RCC 7860 (cell line): ENCODE measurements at regions not wholly inside any gene's neighbourhood (a gene's known extent, or its start where the extent isn't known, plus 50 kb on each side); places are given as distances from the start of the nearest gene placed in this dataset.

Experiments used
- DNase-seq: peaks from one replicate; pipeline ENCODE4 v3.0.0-alpha.2; 2015; ENCODE audit warnings: low spot score
- FAIRE-seq: peaks from 2 replicates; lab custom pipeline; 2012; peaks lifted over from hg19 to GRCh38; lab: Jason Lieb, UNC

DNA sequence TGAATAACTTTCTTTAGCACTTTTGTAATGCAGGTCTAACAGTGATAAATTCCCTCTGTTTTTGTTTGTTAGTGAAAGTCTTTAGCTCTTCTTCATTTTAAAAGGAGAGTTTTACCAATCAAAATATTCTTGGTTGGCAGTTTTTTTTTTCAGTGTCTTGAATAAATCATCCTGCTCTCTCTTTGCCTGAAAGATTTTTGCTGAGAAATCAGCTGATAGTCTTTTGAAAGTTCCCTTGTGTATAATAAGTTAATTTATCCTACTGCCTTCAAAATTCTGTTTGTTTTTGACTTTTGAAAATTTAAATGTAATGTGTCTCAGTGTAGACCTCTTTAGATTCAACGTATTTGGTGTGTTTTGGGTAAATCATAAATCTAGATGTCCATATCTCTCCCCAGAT, 205.7 kb upstream of the NXPH2 start:
- FAIRE-seq: no peak
- DNase-seq: no peak

DNA sequence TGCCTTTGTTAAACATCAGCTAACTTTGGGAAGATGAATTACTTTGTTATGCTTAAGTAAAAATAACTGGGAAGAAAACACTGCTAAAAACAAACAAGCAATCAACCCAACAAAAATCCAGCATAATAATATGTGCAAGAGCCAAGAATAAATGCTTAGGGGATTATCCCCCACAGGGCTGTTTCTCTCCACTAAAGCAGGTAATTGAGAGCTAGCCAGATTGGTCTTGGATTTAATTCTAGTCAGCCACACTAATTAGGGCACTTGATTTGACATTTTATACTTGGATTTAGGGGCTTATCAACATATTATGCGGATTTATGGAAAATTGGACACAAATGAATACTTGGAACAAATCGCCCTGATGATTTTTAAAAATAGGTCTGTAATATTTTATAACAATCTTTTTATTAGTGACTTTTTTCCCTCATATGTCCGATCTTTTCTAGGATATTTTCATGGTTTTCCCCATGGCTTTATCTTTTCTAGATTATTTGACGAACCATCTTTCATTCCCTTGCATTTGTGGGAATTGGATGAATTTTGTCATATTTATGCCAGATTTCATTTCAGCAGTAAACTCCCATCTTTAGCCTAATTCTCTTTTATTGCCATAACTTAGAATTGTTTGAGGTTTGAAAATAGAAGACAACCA, 199.1 kb upstream of the NXPH2 start:
- FAIRE-seq: no peak
- DNase-seq: no peak

DNA sequence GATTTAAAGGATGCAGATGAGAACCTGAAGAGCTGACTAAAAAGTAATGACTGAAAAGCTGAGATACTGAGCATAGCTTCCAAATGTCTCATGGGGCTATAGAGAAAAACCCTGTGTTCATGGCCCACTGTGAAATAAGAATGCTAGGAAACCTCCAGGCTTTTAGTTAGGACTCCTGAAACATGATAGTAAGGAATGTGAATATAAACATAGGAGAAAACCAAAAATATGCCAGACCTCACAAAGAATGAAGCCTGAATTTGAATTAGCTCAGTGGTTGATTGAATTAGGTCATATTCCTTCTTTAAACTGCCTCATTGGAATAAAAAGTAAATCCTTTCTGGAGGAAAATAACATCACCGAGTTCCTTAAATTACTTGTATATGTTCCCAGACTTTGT, 194.5 kb upstream of the NXPH2 start:
- DNase-seq: no peak
- no peak for FAIRE-seq

DNA sequence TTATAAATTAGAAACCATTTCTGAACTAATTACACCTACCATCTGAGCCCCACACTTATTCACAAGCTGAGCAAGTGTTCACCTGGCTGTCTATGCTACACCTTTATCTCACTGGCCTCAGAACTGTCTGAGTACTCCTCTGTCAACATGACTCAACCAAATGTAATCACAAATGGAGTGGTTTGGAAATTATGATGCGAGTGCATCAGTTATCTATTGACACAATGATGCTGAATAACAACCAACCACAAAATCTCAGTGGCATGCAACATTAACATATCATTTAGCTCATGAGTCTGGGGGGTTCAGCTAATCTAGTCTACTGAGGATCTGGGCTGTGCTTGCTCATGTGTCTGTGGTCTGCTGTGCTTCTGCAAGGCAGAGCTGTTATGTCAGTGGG, 184.2 kb upstream of the NXPH2 start:
- DNase-seq (peak; percentile 20), FAIRE-seq (no peak)

DNA sequence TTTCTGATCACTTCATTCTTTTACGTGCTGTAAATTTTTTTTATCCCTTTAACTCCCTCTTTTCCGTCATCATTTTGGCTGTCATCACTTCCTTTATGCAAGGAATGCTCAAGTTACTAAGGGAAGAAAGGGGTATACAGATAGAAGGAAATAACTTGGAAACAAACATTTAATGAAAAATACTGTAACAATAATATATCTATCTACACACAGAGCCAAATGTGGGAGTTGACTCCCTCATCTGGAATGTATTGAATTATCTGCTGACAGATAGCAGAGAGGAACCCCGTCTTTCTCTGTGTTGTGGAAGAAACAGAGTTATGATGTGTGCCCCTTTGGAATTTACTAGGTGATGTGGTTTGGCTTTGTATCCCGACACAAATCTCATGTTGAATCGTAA, 182.5 kb upstream of the NXPH2 start:
- FAIRE-seq (no peak), DNase-seq (no peak)

DNA sequence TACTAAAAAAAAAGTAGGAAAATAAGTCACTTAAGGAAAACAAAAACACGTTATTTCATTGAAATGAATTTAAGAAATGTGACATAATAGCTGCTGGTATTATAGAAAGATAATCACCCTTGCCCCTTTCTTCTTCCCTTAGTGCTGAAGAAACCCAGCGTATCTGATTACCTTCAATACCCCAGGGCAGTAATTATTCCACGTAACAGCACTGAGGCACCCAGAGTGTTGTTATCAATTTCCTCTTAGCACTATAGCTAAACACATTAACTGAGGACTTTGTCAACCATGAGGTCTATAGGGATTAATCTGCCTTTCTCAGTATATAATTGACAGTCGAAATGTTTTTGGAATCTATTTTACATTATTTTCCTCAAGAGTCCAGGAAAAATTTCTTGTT, 180.0 kb upstream of the NXPH2 start:
- FAIRE-seq (no peak), DNase-seq (no peak)

DNA sequence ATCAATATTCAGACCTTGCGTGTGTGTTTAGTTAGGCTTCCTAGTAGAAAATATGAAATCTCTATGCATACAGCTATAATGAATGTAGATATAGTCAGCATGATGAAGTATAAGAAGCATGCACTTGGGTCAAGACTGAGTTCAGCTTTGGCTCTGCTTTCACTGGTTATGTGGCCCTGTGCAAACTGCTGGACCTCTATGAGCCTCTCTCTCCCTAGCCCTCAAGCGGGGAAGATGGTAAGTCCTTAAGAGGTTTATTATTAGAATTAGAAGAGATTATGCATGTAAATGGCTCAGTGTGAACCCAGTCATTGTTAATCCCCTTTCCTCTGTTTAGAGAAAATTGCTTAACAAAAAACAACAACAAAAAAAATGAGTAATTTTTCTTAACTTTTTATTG, 178.8 kb upstream of the NXPH2 start:
- FAIRE-seq: no peak
- no peak for DNase-seq

DNA sequence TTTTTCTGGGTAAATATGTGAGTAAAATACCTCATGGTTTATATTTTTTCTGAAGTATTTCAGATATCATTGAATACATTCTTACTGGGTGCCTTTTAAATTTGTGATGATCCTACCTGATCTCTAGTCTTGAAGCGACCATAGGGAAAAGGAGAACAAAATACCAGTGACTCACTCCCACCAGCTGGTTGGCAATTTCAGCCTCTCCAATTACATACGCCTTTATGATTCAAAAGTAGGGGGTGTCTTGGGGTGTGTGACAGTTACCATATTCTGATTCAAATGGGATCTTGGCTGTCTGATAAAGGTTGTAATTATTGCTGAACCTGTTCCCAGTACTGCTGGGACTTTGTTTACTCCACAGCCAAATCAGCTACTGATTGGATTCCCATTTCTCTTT, 175.9 kb upstream of the NXPH2 start:
- no peak for FAIRE-seq
- no peak for DNase-seq

DNA sequence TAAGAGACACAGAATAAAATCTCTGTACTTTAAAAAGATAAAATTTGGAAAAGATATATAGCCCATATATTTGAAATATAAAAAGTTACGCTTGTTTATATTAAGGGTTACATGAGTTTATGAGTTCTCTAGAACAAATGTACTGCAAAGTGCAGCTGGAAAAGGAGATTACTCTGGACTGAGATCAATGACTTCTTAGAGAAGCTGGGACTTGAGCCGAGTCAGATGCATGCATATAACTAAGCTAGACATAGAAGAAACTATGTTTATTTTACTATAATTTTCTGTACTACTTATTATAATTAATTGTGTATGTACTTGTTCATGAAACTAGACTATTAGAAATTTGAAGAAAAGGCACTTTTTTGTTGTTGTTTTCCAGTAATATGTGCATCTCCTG, 170.3 kb upstream of the NXPH2 start:
- no peak for DNase-seq
- no peak for FAIRE-seq

DNA sequence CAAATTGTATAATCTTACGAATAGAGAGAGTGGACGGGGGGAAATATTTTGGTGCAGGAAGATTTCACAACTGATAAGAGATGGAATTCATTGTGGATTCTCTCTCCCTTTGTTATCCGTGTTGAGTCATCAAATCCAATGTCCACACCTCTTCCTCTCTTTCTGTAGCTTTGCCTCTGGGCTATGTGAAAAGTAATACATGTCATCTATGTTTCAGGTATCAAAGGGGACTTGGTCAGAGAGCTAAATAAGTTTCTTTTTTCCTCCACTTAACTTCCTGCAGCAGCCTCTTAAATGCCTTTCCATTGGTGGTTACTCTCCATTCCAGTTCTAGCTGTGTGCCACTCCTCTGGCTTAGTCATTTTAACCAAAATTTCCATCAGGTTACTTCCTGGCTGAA, 169.3 kb upstream of the NXPH2 start:
- peak; percentile 82 for FAIRE-seq
- DNase-seq: peak; percentile 69

DNA sequence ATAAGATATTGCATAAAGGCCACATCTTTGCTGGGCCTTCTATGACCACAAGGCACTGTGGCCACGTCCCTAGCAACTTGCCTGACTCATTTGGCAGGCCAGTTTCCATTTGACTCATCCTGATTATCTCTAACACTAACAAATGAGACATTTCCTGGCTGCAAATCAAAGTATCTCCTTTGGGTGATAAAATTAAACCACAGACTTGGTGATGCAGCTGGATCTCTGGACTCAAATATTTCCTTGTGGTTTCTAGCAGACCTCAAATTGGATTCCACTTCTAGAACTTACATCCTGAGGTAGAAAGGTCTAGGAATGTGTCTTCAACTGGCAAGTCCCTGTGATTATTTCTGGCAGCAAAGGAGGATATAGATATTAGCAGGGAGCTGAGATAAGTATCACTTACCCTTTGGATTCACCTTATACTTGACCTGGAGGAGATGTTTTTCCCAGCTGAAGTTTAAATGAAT, 167.9 kb upstream of the NXPH2 start:
- FAIRE-seq (peak; percentile 100), DNase-seq (peak; percentile 99)

DNA sequence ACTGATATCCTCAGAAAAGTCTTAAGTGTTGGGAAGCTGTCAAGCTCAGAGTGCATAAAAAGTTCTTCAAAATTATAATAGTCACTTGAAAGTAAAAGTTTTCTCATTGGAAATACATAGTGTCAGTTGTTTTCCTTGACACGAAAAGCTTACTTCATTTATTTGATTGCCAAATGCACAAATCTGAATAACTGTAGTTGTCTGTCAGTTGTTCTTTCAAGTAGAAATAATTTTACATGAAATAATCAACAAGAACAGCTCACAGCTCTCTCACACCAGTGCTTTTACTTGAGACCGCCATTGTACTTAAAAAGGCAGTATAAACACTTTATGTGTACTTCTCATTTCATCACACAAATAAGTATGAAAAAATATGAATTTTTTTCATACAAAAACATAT, 163.3 kb upstream of the NXPH2 start:
- no peak for FAIRE-seq
- no peak for DNase-seq

DNA sequence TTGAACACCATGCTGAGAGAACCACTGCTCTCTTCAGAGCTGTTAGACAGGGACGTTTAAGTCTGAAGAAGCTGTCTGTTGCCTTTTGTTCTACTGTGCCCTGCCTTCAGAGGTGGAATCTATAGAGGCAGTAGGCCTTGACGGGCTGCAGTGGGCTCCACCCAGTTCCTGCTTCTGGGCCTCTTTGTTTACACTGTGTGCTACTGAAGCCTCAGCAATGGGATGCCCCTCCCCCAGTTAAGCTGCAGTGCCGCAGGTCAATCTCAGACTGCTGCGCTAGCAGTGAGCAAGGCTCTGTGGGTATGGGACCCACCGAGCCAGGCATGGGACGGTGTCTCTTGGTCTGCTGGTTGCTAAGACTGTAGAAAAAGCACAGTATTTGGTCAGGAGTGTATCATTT, 162.3 kb upstream of the NXPH2 start:
- FAIRE-seq: no peak
- no peak for DNase-seq

DNA sequence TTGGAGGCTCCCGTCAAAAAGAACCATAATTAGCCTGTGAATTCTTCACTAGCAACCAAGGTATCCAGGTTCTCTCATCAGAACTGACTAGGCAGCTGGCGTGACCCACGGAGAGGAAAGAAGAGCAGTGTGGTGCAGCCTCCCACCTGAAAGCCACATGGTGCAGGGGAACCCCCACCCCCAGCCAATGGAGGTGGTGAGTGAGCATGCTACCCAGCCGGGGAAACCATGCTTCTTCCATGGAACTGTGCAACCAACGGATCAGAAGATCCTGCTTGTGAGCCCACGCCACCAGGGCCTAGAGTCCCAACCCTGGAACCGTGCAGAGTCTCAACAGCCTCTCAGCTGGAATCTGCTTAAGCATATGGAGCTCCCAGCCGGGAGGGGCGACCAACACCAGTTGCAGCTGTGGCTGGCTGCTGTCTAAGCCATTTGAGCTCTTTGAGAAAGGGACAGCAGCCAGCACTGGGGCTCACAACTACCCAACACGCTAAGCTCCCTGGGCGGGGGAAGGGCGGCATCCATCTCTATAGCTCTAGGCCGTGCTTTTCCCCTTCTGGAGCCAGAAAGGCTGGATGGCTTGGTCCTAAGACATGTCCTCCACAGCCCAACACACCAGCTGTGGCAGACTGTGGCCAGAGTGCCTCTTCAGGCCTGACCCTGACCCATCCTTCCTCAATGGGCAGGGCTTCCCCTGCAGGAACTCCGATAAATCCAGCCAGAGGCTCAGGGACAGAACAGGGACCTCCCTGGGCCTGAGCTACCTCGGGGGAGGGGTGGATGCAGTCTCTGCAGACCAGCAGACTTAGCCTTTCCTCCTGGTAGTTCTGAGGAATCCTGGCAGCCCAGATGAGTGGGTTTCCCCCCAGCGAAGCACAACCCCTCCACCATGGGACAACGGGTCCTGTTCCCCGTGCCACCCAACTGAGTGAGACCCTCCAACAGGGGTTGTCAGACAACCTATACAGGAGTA, 151.4 kb upstream of the NXPH2 start:
- no peak for FAIRE-seq

DNA sequence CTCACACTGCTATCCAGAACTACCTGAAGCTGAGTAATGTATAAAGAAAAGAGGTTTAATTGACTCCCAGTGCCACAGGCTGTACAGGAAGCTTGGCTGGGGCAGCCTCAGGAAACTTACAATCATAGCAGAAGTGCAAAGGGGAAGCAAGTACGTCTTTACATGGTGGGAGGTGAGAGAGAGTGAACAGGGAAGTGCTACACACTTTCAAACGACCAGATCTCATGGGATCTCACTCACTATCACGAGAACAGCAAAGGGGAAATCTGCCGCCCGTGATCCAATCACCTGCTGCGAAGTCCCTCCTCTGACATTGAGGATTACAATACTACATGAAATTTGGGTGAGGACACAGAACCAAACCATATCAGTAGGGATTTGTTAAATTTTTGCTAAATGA, 150.4 kb upstream of the NXPH2 start:
- FAIRE-seq: no peak
- no peak for DNase-seq

More for the DNA sequence above, 151.4 kb upstream of the NXPH2 start:
- DNase-seq: no peak

DNA sequence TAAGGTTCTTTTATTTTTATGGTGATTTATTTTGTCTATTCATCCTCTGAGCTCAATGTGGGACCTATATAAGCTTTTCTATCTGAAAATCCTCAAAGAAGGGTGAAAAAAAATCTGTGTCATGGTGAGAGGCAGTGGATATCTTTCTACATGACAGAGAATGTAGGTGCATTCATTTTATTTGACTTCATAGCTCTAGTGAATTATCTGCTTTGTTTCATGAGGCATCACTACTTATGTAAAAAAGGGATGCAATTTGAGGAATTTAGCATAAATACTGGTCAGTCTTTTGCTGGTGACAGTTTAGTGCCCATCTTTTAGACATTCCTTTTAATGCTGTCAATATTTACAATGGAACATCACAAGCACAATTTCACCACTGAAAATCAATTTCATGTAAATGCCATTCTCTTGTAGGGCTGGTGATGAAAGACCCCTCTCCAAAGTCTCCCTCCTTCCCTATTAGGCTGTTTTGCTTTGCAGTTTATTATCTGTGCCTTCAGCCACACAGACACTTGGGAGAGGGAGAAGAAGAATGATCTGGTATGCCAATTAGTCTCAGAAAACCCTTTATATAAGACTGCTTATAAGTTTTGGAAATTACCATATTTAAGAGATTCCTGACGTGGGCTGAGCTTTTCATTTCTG, 148.3 kb upstream of the NXPH2 start:
- FAIRE-seq (no peak), DNase-seq (no peak)

DNA sequence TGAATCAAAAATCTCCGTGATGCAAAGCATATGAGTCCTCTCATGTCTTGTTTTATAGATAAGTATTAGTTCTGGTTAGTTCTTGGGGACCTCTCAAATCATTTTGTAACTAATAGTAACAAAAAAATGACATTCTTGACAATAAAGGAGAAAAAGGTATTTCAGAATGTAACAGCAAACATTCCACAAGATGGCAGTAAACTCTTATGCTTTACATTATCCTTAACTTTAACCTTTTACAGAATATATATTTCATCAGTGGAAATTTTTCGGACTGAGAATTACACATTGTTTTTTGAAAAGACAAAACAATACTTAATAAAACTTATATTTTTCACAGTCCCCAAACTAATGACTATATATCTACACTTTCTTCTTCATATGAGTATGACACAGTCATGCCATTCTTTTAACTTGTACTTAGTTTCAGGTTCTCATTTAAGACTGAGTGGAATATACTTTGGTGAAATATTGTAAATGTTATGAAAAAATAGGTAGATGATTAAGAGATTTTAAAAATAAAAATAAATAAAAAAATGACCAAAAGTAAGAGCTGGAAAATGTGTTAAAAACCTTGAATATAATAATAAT, 142.9 kb upstream of the NXPH2 start:
- peak; percentile 45 for DNase-seq
- FAIRE-seq: peak; percentile 87

DNA sequence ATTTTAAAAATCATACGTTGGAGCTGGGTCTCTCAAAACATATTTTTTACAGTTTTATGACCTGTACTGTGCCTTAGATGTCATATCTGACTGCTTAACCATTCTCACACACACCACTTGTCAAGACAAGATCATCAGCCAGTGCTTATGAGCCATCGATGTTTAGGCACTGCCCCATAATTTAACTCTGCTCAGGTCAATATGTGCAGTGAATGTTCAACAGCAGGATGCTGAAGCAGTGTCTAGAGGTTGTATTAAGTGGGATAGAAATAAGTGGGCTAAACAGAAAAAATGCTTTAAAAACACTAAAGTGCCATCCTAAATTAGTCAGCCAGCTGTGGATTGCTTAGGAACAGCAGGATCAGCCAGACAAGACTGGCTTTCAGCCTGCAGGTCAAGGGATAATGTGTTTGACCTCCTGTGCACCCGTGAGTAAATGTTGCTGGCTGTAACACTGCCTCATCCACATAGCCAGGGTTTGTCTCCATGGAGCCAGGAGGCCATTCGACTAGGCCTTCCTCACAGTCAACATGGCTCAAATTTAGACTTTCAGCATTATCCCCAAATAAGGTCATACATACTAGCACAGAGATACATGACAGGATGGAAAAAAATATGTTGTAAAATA, 139.0 kb upstream of the NXPH2 start:
- DNase-seq: no peak
- no peak for FAIRE-seq

DNA sequence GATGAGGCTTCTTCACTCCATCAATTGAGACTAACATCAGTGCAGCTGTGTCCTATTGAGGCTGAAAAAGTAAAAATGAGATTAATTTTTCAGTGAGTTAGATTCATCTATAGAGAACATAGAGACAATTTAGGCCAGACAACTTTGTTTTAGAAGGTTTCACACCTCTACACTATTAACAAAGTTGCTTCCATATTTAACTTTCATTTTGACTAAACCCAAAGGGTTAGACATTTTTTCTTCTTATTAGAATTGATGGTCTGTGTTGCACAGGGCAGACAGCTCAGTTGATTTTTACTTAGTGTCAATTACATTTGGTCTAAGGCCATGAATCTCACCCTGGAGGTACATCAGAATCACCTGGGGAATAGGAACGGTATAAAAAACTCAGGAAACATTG, 130.2 kb upstream of the NXPH2 start:
- no peak for FAIRE-seq
- DNase-seq: no peak

DNA sequence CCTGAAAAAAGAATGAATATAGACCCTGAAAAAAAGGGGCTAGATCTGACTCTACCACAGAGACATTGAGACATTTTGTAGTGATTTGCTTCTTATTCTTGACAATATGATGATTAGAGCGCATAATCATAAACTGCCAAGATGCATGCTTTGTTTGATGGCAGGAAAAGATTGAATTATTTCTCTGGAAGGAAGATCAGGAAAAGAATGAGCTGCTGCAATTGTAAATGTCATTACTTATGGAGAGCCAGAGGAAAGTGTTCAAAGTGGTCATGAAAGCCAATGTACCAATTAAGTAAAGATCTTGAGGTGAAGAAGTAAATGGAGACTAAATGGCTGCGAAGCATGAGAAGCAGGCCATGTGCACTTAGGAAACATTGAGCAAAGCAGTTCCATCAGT, 126.4 kb upstream of the NXPH2 start:
- FAIRE-seq (no peak), DNase-seq (no peak)
